GM12891 (cell line): ENCODE measurements at regions not wholly inside any gene's neighbourhood (a gene's known extent, or its start where the extent isn't known, plus 50 kb on each side); places are given as distances from the start of the nearest gene placed in this dataset.

Source experiments
- DNase-seq: peaks from one replicate; pipeline ENCODE4 v3.0.0; 2011; ENCODE audit warnings: low spot score; ENCODE audit not compliant: insufficient read length
- FAIRE-seq: peaks from 2 replicates; lab custom pipeline; 2011; peaks lifted over from hg19 to GRCh38; lab: Jason Lieb, UNC
- PAX5 ChIP-seq: IDR thresholded peaks from 2 replicates; pipeline ENCODE4 v1.6.1; 2011; ENCODE audit warnings: low read length, moderate library complexity, mild to moderate bottlenecking; ENCODE audit not compliant: insufficient read depth, severe bottlenecking
- POLR2A ChIP-seq: IDR thresholded peaks from 2 replicates; pipeline ENCODE4 v1.6.1; 2011; ENCODE audit warnings: low read depth, low read length, control low read depth
- POLR2AphosphoS5 ChIP-seq: IDR thresholded peaks from 2 replicates; pipeline ENCODE4 v1.6.1; 2011; ENCODE audit warnings: low read depth, low read length, control low read depth
- POU2F2 ChIP-seq: IDR thresholded peaks from 2 replicates; pipeline ENCODE4 v1.6.1; 2011; ENCODE audit warnings: low read depth, mild to moderate bottlenecking, control low read depth, low read length, moderate library complexity
- SPI1 ChIP-seq: IDR thresholded peaks from 2 replicates; pipeline ENCODE4 v1.6.1; 2011; ENCODE audit warnings: low read depth, low read length, control low read depth
- TAF1 ChIP-seq: IDR thresholded peaks from 2 replicates; pipeline ENCODE4 v1.6.1; 2011; ENCODE audit warnings: low read depth, low read length, control low read depth

- DNase-seq (no peak), FAIRE-seq (no peak)
Observed at GRCh38 chr6:50585441-50586330, 127.6 kb upstream of the TFAP2D start.

GRCh38 chr6:50586331-50586675, 127.0 kb upstream of the TFAP2D start:
- DNase-seq (no peak), FAIRE-seq (no peak)
- TF ChIP-seq POLR2AphosphoS5 (no peak), SPI1 (no peak), POU2F2 (no peak), PAX5 (no peak), POLR2A (no peak), TAF1 (no peak)

More at GRCh38 chr6:50585441-50586330, 127.6 kb upstream of the TFAP2D start:
- TF ChIP-seq POU2F2 (no peak), POLR2AphosphoS5 (no peak)

DNA sequence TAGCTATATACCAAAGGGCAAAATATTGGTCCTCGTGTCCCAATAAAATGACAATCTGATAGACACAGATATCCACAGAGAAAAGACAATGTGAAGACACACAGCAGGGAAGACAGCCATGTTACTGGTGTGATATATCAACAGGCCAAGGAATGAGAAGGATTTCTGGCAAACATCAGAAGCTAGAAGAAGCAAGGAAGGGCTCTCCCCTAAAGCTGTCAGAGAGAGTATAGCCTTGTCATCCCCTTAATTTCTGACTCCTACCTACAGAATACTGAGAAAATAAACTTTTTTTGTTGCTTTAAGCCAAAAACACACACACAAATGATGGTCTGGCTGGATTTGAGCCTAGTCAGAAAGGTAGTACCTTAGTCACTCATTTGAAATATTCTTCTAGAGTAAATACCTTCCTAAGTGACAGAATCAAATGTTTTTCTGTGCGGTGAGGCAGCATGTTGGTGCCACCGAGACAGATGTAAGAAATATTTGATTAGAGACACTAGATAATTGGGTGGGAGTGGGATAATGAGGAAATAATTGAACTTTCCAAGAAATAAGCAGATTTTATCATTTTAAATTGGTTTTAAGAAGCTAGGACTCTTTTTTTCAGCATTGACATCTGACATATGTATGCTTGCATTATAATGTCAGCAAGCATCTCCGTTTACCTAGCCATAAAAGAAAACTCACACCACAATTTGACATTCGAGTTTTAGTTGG, 123.4 kb upstream of the TFAP2D start:
- no peak for FAIRE-seq

GRCh38 chr6:50591135-50591534, 122.2 kb upstream of the TFAP2D start:
- FAIRE-seq (no peak), DNase-seq (no peak)
- TF ChIP-seq POLR2A (no peak), TAF1 (no peak)

More for the DNA sequence above, 123.4 kb upstream of the TFAP2D start:
- no peak for DNase-seq
- TF ChIP-seq POLR2AphosphoS5 (no peak), SPI1 (no peak), POLR2A (no peak), PAX5 (no peak), TAF1 (no peak), POU2F2 (no peak)

DNA sequence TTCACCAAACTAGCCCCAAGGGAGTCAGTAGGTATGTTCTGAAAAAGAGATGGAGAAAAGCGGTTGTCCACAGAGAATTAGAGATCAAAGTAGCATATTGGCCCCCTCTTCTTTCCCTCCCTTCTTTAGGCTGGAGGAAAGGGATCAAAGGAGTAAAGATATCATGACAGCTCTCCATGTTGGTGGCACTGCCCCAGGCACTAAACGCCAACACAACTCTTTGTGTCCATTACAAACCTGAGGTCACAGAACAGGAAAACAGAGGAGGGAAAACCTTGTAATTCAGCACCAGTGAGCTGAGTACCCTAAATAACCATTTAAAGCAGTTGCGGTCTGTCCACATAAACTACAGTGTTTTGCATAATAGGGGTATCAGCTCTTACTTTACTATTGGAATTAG, 113.0 kb upstream of the TFAP2D start:
- no peak for DNase-seq
- FAIRE-seq: no peak
- no peak for TF ChIP-seq PAX5
- no peak for TF ChIP-seq POLR2AphosphoS5
- TF ChIP-seq SPI1: no peak
- no peak for TF ChIP-seq POLR2A
- no peak for TF ChIP-seq POU2F2
- no peak for TF ChIP-seq TAF1

- no peak for FAIRE-seq
- TF ChIP-seq TAF1 (no peak), POLR2A (no peak), PAX5 (no peak), POU2F2 (no peak), SPI1 (no peak), POLR2AphosphoS5 (no peak)
- DNase-seq: no peak
Observed at GRCh38 chr6:50602292-50602691, 111.0 kb upstream of the TFAP2D start.

GRCh38 chr6:50608421-50608820, 104.9 kb upstream of the TFAP2D start:
- no peak for TF ChIP-seq PAX5
- no peak for TF ChIP-seq TAF1
- TF ChIP-seq POLR2A: no peak
- no peak for TF ChIP-seq SPI1
- TF ChIP-seq POU2F2: no peak
- TF ChIP-seq POLR2AphosphoS5: no peak

DNA sequence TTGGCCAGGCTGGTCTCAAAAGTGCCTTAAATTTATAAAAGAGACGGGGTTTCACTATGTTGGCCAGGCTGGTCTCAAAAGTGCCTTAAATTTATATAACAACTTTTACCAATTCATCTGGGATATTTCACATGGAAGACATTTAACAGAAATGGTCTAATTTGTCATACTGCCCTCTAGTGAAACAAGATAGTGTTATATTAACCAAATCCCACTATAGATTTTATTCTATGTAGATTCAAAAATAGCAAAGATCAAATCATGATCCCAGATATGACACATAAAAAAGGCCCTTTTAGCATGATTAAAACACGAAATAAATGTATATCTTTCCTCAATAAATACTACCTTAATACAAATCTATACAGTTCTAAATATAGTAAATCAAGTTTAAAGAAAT, 102.8 kb upstream of the TFAP2D start:
- TF ChIP-seq POLR2AphosphoS5 (no peak), TAF1 (no peak), SPI1 (no peak), POU2F2 (no peak), POLR2A (no peak), PAX5 (no peak)
- no peak for FAIRE-seq
- DNase-seq: no peak

More at GRCh38 chr6:50608421-50608820, 104.9 kb upstream of the TFAP2D start:
- DNase-seq (no peak), FAIRE-seq (no peak)

DNA sequence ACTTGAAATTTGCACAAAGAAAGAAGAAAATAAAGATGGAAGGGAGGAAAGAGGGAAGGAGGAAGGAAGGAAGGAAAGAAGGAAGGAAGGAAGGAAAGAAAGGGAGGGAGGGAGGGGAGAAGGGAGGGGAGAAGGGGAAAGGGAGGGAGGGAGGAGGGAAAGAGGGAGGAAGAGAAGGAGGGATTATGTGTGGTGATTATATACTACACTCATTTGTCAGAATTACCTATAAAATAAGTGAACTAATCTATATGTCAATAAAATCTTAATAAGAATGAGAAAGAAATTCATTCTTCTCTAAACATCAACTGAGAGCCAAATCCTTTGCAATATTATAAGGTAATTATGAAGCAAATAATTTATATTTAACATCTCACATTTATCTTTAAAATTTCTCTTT, 77.9 kb upstream of the TFAP2D start:
- DNase-seq: no peak
- FAIRE-seq: no peak
- TF ChIP-seq POLR2A: no peak
- no peak for TF ChIP-seq POU2F2
- no peak for TF ChIP-seq TAF1
- no peak for TF ChIP-seq PAX5
- TF ChIP-seq SPI1: no peak
- no peak for TF ChIP-seq POLR2AphosphoS5

DNA sequence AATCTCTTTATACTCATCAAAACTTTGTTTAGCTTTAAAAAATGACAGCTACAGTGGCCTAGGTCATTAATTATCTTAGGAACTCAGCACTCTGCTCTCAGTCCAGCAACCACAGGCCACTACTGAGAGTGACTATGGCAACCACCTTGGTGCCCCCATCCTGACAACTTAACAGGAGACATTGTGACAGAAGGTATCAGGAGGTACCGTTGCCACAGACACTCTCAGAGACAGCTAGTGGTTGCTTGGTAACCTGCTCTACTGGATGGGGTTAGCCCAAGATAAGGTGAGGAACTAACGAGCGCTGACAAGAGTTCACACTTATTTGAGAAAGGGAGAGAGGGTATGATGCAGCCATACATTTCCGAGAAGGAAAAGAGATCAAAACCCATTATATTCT, 76.1 kb upstream of the TFAP2D start:
- FAIRE-seq: no peak
- DNase-seq: no peak
- TF ChIP-seq TAF1 (no peak), POLR2A (no peak), POU2F2 (no peak)
